GM19043 (cell line): ENCODE measurements at regions not wholly inside any gene's neighbourhood (a gene's known extent, or its start where the extent isn't known, plus 50 kb on each side); places are given as distances from the start of the nearest gene placed in this dataset.

ENCODE experiments used
- ATAC-seq: cut with Tn5 transposase; IDR thresholded peaks from one replicate; pipeline ENCODE4 v1.9.1; 2021; ENCODE audit warnings: low read depth; ENCODE audit not compliant: unreplicated experiment

DNA sequence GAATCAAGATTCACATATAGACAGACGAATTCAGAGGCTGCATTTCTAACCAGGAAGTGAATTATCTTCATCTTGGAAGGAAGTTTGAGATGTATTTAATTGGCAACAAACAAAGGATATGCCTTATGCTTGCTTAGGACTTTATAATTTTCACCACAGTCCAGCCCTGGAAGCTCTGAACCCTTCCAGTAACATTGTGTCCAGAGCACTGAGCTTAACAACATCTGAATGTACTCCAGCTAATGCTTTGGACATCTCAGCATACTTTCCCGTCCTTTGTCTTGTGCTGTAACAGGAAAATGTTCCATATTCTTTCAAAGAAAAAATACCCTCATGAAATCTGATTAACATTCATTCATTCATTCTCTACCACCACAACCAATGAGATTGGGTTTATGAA, 136.3 kb upstream of the SPATS2L start:
- ATAC-seq, result no peak

DNA sequence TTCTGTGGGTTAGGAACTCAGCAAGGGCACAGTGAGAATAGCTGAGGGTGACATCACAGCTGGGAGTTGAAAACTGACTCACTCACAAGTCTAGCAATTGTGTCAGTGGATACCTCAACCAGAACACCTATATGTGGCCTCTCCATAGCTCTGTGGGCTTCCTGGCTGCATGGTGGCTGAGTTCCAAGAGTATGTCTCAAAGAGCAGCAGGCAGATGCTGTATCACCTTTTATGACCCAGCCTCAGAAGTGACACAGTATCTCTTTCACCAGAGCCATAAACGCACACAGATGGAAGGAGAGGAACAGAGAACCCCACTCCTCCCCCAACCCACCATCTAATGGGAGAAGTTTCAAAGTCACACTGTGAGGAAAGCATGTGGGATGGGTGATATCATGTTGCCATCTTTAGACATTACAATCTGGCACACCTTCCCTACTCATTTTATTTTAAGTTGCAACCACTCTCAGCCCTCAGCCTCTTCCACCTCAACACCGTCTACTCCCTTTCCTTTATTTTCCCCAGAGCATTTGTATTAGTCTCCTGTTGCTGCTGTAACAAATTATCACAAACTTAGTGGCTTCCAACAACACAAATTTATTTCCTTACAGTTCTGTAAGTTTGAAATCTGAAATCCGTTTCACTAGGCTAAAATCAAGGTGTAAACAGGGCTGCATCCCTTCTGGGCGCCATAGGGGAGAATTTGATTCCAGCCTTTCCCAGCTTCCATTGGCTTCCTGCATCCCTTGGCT, 134.6 kb upstream of the SPATS2L start:
- no peak for ATAC-seq

DNA sequence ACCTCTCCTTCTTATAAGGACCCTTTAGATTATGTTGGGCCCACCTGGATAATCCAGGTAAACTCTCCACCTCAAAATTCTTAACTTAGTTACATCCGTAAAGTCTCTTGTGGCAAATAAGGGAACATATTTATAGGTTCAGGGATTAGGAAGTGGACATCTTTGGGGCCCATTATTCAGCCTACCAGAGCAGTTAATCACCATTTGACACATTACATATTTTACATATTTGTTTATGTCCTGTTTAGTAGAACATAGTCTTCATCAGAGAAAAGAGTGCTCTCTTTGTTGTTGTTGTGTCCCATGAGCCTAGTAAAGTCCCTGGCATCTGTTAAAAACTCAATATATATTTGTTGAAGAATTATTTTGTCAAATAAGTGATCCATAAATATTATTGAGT, 134.0 kb upstream of the SPATS2L start:
- no peak for ATAC-seq

DNA sequence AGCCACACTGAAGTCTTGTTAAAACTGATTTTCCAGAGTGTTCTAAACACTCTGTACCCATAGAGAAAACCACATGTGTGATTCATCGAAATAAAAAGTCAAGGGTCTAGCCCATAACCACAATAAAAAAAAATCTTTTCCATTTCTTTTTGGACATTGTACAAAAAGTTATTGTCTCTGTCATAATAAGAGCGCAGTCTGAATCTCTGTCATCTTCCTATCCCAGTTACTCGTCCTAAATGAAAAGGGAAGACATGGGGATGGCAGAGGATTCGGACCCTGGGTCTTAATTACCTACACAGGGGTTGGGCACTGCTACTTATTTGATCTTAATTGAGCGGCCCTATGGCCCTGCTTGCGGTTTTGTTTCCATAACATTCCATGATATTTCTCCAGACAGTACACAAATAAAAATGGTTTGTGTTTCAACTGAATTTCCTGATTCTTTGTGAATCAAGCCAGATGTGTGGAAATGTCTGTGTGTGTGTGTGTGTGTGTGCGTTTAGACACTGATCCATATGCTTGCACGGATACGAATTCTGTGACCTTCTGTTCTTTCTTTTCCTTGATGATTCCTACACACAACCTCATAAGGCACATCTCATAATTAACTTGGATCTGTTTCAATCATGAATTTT, 133.4 kb upstream of the SPATS2L start:
- ATAC-seq, result no peak

DNA sequence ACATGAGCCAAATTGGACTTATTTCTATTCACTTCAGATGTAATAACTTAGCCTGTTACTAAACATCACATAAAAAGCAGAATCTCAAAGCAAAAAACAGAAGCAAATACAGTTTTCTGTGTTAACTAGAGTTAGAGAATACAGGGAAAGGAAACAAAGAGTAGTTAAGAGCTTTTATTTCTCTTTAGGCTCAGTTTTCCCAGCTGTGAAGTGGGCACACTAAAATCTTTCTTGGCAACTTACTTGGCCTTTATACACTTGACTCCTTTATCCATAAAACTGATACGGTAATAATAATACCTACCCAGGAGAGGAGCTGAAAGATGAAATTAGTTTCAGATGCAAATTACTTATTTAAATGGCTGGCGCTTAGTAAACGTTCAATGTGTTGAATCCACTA, 132.8 kb upstream of the SPATS2L start:
- no peak for ATAC-seq

DNA sequence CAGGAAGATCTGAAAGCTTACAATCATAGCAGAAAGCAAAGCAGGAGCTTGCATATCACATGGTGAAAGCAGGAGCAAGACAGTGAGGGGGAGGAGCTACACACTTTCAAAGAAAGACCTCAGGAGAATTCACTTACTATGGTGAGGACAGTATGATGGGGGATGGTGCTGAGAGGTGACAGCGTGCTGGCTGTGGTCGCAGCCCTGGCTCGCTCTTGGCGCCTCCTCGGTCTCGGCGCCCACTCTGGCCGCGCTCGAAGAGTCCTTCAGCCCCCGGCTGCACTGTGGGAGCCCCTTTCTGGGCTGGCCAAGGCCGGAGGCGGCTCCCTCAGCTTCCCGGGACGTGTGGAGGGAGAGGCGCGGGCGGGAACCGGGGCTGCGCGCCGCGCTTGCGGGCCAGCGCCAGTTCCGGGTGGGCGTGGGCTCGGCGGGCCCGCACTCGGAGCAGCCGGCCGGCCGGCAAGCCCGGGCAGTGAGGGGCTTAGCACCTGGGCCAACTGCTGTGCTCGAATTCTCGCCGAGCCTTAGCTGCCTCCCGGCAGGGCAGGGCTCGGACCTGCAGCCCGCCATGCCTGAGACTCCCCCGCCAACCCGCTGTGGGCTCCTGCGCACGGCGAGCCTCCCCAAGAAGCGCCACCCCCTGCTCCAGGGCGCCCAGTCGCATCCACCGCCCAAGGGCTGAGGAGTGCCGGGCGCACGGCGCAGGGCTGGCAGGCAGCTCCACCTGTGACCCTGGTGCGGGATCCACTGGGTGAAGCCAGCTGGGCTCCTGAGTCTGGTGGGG, 131.9 kb upstream of the SPATS2L start:
- no peak for ATAC-seq

DNA sequence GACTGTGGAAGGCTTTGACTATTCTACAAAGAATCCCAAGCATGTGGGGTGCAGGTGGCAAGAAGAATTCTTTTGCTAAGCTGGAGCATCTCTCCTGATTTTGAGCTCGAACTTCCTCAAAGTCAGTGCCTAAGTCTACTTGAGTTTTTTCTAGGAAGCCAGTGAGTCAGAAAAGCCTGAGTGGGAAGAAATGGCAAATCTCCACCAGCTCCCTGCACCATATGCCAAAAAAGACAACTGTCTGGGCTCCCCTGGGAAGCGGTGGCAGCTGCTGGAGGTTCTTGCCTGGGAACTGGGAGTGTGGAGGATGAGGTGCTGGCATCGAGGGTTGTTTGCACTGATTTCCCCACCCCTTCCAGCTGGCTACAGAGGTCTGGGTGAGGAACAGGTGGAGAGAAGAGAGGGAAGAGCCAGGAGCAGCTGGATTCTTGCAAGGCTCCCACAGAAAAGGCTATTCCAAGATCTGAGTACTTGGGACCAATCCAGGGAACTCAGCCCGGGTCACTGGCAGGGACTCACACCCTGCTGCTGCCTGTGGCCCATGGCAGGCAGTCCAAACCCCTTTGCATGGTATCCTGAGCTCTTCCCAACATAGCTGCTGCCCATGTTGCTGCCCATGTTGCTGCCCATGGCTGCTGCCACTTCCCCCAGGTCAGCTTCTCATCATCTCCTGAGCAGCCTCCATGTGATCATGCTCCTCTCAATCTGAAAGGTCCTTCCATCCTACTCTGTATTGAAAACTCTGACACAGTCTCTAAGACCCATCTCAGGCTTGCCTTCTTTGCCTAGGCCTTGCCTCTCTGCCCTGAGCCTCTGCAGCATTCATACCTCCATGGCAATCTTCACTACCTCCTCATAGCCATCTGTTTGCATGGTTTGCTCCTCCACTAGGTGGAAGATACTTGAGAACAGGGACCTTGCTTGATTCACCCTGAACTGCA, 128.3 kb upstream of the SPATS2L start:
- ATAC-seq, result no peak

DNA sequence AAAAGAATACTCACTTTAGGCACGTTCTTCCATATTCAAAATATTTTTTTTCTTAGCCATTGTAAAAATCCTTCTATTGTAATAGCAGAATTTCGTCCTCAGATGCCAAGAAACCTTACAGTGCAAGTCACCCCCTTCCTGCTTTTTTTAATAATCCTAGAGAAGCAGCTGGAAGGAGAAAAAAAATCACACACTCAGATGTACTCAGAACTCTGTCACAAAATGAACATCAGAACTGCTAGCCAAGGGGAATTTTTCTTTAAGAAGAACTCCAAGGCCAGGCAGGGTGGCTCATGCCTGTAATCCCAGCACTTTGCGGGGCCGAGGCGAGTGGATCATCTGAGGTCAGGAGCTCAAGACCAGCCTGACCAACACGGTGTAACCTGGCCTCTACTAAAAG, 127.3 kb upstream of the SPATS2L start:
- no peak for ATAC-seq

DNA sequence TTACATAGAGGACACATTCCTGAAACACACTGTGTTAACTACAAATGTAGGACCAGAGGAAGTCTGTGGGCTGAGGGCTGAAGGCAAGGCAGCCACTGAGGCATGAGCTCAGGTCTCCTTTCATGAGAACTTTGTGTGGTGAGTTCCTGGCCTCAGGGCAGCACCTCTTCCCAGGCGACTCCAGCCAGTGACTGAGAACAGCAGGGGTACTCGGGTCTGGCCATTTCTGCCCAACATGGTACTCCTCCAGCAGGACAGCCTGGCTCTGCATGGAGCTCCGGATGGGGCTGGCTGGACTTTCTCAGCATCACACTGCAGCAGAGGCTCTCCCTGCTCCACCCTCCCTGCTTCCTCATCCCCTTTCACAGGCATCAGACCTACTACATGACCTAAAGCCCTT, 125.5 kb upstream of the SPATS2L start:
- no peak for ATAC-seq

DNA sequence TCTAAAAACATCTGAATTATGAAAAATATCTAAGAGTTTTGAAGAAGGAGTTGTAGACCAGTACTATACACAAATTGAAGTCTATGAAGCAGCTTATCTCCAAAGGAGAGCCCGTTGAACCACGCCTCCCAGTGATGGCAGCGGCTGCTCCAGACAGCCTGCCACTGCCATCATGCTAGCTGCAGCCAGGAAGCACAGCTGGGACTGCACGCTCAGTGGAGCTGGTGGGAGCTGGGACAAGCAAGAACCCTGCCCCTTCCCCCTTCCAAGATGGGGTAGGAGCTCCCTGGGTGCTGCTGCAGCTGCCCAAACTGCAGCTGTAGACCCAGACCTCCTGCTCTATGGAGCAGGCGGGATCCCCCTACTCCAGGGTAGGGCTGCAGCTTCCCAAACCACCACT, 124.7 kb upstream of the SPATS2L start:
- ATAC-seq, result no peak

DNA sequence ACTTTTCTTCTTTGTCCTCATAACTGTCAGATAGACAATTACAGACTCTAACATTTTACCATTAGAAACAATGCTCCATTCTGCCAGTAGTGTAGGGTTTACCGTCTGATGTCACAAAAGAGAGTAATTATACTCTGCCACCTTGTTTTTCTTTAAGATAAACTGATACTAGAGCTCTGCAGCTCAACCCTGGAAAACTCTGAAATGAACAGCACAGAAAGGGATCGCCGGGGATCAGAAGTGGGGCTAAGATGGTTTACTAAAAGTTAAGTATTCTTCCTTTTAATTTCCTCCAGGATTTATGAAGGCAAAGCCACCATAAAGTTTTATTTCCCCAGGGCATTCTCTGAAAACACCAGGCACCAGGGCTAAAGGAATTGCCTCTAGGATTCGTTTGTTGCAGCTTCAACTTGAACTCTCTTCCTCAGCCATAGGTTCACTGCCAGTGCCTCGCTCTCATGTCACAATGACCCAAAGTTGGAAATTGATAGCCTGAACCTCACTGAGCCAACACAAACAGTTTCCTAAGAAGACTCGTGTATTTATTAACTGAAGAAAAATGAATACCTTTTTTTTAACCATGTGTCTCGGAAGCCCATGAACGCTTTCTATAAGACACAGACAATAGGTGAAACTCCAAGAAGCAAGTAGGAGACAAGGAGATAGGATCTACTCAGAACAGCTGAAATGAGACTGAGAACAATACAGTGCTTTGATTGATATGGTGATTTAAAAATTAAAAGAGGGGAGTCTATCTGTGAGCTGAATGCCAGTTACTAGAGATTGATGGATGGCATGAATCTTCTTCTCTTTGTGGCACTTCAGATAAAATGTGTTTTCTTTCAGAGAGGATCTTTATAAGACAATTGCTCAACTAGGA, 121.5 kb upstream of the SPATS2L start:
- no peak for ATAC-seq

DNA sequence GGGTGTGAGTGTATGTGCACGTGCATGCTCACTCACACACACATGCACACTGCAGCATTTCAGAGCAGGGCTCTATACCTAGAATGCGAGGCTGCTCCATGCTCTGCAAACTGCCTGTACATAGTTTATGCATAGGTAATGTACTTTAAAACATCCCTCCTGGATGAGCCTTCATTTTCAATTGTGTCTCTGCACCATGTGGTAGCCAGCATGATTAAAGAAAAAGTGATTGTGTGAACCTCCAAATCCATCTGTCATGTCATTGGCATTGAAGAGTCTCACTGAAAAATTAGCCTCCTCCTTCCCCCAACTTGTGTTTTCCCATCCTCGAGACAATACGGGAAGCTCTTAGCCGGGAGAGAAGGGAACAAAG, 120.9 kb upstream of the SPATS2L start:
- ATAC-seq, result no peak

DNA sequence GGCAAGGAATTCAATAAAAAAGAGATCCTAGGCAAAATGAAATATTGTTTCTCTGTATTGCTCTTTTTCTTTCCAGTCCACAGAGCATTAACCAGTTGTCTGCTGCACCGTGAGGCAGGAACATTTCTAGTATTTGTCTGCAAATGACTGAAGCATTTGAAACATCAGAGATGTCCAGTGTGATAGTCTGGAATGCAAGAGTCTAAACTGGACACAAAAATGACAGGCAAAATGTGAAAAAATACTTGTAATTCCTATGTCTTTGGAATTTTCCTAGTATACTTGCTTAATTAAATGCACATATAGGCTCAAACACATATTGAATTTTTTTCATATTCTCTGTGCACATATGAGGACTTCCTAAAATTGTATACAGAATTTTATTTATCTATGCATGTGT, 120.5 kb upstream of the SPATS2L start:
- no peak for ATAC-seq

DNA sequence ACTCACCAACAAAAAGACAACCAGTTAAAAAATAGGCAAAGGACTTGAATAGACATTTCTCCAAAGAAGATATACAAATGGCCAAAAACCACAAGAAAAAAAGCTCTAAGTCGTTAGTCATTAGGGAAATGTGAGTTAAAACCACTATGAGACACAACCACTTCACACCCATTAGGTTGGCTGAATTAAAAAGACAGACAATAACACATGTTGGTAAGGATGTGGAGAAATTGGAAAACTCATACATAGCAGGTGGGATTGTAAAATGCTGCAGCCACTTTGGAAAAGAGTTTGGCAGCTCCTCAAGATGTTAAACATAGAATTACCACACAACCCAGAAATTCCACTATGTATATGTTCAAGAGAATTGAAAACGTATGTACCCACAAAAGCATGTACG, 117.6 kb upstream of the SPATS2L start:
- ATAC-seq, result no peak

DNA sequence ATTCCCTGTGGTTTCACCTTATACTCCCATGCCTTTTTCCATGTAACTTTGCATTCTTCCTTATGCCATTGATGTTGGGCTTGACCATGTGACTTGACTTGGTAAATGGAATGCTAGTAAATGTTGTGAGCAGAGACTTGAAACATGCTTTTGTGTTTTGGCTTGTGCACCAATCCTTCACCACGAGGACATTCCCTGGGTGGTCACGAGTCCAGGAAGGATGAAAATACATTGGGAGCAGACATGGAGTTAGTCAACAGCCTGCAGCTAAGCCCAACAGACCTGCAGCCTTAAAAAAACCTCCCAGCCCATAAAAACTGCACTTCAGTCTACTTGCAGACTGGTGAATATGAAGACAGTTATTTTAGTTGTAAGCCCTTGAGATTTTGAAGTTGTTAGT, 116.5 kb upstream of the SPATS2L start:
- ATAC-seq, result no peak

DNA sequence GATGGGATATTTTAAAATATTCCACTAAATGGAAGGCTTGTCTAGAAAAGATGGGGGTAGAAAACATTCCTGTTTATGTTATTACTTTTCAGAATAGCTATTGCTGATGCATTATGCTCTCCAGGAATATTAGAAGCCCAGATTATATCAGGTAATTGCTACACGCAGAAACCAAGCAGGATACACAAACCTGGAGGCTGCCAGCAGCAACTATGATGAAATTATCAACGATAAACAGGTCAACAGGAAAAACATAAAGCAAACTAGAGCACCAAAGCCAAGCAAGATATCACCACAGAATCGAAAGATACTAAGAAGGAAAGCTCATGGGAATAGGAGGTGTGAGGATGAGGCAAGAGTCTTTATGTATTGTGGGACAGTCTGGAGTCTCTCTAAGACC, 113.2 kb upstream of the SPATS2L start:
- ATAC-seq, result no peak

DNA sequence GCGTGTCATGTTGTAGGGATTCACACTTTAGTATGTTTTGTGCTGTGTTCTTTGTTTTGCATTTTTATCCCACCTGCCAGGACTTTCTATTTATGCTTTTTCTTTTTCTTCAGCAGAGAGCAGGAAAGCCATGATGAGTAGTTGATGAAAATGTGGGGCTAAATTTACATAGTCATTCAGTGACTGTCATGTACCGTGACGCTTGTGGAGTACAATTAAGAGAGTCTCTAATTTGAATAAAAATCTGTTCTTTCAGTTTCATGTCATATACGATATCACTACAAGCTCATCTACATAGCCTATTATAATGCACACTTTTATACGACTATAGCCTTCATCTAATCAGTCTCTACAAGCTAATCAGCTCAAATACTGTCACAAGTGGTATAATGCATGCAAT, 112.7 kb upstream of the SPATS2L start:
- peak; percentile 57 for ATAC-seq

DNA sequence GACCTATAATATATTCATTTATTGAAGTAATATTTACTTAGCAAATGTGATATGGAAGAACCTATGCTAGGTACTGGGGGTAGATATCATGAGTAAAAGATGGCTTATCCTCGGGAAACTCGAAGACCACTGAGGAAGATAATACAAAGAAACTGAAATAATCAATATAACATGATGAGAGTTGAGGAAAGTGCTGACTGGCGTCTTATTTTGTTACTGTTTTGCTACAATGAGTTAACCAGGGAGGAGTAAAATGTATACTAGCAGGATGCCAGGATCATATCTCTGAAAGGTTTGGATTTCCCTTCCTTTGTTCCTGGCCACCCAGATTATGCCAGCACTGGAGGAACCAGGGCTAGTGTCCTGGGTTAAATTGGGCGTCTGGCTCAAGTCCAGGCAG, 111.7 kb upstream of the SPATS2L start:
- no peak for ATAC-seq

DNA sequence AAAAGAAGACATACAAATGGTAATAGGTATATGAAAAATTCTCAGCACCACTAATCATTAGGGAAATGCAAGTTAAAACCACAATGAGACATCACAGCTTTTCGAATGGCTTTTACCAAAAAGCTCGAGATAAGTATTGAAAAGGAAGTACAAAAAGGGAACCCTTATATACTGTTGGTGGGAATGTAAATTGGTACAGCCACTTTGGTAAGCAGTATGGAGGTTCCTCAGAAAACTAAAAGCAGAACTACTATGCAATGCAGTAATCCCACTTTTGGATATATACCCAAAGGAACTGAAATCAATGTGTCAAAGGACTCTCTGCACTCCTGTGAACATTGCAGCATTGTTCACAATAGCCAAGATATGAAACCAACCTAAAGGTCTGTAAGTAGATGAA, 107.5 kb upstream of the SPATS2L start:
- peak; percentile 47 for ATAC-seq
